Keratinocyte (primary cell): ENCODE measurements at regions not wholly inside any gene's neighbourhood (a gene's known extent, or its start where the extent isn't known, plus 50 kb on each side); places are given as distances from the start of the nearest gene placed in this dataset.

Experiments
- CTCF ChIP-seq, 3 experiments: IDR thresholded peaks in 1 of 3; conservative IDR thresholded peaks in 1 of 3; optimal IDR thresholded peaks in 1 of 3; 2 replicates in 2 of 3; 3 replicates in 1 of 3; pipeline versions ENCODE3 to v1.5.1; 2011; ENCODE audit warnings: low read length in 3 of 3, mild to moderate bottlenecking in 3 of 3, moderate library complexity in 2 of 3, control low read depth in 1 of 3, inconsistent platforms in 1 of 3; ENCODE audit not compliant: insufficient read depth in 2 of 3; ENCODE audit errors: extremely low read depth in 1 of 3
- EZH2 ChIP-seq: IDR thresholded peaks from one replicate; pipeline ENCODE4 v1.6.1; 2012; ENCODE audit warnings: inconsistent platforms, mild to moderate bottlenecking, low read length, moderate library complexity

- TF ChIP-seq CTCF (optimal IDR thresholded peaks at IDR 0.05 in 1 of 3, IDR thresholded peaks at IDR 0.05 in 1 of 3, conservative IDR thresholded peaks at IDR 0.05 in 1 of 3; ENCODE audit: extremely low read depth in 1 of 3, insufficient read depth in 2 of 3, low read length in 3 of 3) (no peak), EZH2 (no peak)
These were observed 93.4 kb downstream of the TPRA1 start for GRCh38 chr3:127497166-127497565.
